ENCODE measurements at regions not wholly inside any gene's neighbourhood (a gene's known extent, or its start where the extent isn't known, plus 50 kb on each side); places are given as distances from the start of the nearest gene placed in this dataset.

GRCh38 chr3:72343078-72343477 is 505.2 kb downstream of the SHQ1 start:
- Histone ChIP-seq H3K4me1 (ENCODE audit: control insufficient read depth in 1 of 2, insufficient read depth in 2 of 2, low read length in 2 of 2) (peaks cover under 1 to 11% of the 10 kb centered on the region in 2 donors), H3K27ac (ENCODE audit: low read length) (no peak overlapping the region)

GRCh38 chr3:72342450-72342849 is 505.8 kb downstream of the SHQ1 start:
- H3K4me3 ChIP-seq (ENCODE audit: low read depth in 1 of 2, low read length in 2 of 2), result no peak overlapping the region
- no peaks in the 10 kb centered on the region for H3K36me3 ChIP-seq (ENCODE audit: control insufficient read depth in 1 of 2, insufficient read depth in 2 of 2, low read length in 2 of 2)
- H3K9me3 ChIP-seq (ENCODE audit: control insufficient read depth in 1 of 2, low read length in 2 of 2), result no peaks in the 10 kb centered on the region
- H3K4me1 ChIP-seq (ENCODE audit: control insufficient read depth in 1 of 2, insufficient read depth in 2 of 2, low read length in 2 of 2), result peaks cover 0 to 8% of the 10 kb centered on the region in 2 donors
- H3K27ac ChIP-seq (ENCODE audit: low read length), result no peak overlapping the region
- no peaks in the 10 kb centered on the region for H3K27me3 ChIP-seq (ENCODE audit: low read depth, low read length)

More at GRCh38 chr3:72343078-72343477, 505.2 kb downstream of the SHQ1 start:
- H3K4me3 ChIP-seq (ENCODE audit: low read depth in 1 of 2, low read length in 2 of 2), result no peak overlapping the region
- H3K9me3 ChIP-seq (ENCODE audit: control insufficient read depth in 1 of 2, low read length in 2 of 2), result no peaks in the 10 kb centered on the region
- no peaks in the 10 kb centered on the region for H3K36me3 ChIP-seq (ENCODE audit: control insufficient read depth in 1 of 2, insufficient read depth in 2 of 2, low read length in 2 of 2)
- H3K27me3 ChIP-seq (ENCODE audit: low read depth, low read length), result no peaks in the 10 kb centered on the region

DNA sequence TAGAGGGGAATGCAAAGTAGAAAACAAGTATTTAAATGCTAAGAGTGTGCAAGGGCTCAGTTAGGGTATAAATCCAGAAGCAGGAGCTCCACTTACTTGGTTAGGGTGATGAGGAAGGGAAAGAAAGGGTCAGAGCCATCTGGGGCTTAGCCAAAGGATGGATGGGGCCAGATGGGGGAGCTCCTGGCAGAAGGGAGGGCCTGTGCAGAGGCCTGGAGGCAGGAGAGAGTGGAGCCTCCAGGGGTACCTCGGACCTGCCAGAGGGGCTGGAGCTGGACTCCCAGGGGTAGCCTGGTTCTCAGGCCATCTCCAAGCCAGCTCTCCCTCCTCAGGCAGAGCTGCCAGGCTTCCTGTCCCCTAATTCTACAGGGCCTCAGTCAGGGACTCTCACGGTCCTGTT is 506.3 kb downstream of the SHQ1 start:
- Histone ChIP-seq H3K27ac (ENCODE audit: low read length) (no peak overlapping the region), H3K27me3 (ENCODE audit: low read depth, low read length) (no peaks in the 10 kb centered on the region), H3K36me3 (ENCODE audit: control insufficient read depth in 1 of 2, insufficient read depth in 2 of 2, low read length in 2 of 2) (no peaks in the 10 kb centered on the region), H3K4me1 (ENCODE audit: control insufficient read depth in 1 of 2, insufficient read depth in 2 of 2, low read length in 2 of 2) (peaks cover 0 to 12% of the 10 kb centered on the region in 2 donors), H3K4me3 (ENCODE audit: low read depth in 1 of 2, low read length in 2 of 2) (no peak overlapping the region), H3K9me3 (ENCODE audit: control insufficient read depth in 1 of 2, low read length in 2 of 2) (no peaks in the 10 kb centered on the region)

DNA sequence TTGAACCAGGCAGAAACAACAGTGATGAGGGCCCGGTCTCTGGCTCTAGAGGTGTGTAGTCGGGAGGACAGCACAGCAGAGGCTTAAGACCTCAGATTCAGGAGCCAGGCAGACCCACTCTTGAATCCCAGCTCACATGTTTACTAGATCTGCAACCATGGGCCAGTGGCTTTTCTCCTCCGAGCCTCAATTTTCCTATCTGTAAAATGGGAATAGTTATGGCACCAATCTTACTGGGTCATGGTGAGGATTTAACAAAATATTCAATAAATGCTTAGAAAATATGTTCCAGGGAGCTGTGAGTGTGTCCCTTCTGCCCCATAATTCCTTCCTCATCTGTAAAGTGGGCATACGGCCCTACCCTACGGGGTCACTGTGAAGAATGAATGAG is 506.9 kb downstream of the SHQ1 start:
- H3K4me1 ChIP-seq (ENCODE audit: control insufficient read depth in 1 of 2, insufficient read depth in 2 of 2, low read length in 2 of 2), result peaks cover 0 to 17% of the 10 kb centered on the region in 2 donors
- no peaks in the 10 kb centered on the region for H3K9me3 ChIP-seq (ENCODE audit: control insufficient read depth in 1 of 2, low read length in 2 of 2)
- no peak overlapping the region for H3K27ac ChIP-seq (ENCODE audit: low read length)

GRCh38 chr3:72340476-72341379 is 507.5 kb downstream of the SHQ1 start:
- Histone ChIP-seq H3K4me1 (ENCODE audit: control insufficient read depth in 1 of 2, insufficient read depth in 2 of 2, low read length in 2 of 2) (peaks cover 0 to 21% of the 10 kb centered on the region in 2 donors), H3K27ac (ENCODE audit: low read length) (no peak overlapping the region), H3K36me3 (ENCODE audit: control insufficient read depth in 1 of 2, insufficient read depth in 2 of 2, low read length in 2 of 2) (no peaks in the 10 kb centered on the region), H3K4me3 (ENCODE audit: low read depth in 1 of 2, low read length in 2 of 2) (no peak overlapping the region), H3K27me3 (ENCODE audit: low read depth, low read length) (no peaks in the 10 kb centered on the region), H3K9me3 (ENCODE audit: control insufficient read depth in 1 of 2, low read length in 2 of 2) (no peaks in the 10 kb centered on the region)

More for the DNA sequence above, 506.9 kb downstream of the SHQ1 start:
- Histone ChIP-seq H3K27me3 (ENCODE audit: low read depth, low read length) (no peaks in the 10 kb centered on the region), H3K4me3 (ENCODE audit: low read depth in 1 of 2, low read length in 2 of 2) (no peak overlapping the region), H3K36me3 (ENCODE audit: control insufficient read depth in 1 of 2, insufficient read depth in 2 of 2, low read length in 2 of 2) (no peaks in the 10 kb centered on the region)

DNA sequence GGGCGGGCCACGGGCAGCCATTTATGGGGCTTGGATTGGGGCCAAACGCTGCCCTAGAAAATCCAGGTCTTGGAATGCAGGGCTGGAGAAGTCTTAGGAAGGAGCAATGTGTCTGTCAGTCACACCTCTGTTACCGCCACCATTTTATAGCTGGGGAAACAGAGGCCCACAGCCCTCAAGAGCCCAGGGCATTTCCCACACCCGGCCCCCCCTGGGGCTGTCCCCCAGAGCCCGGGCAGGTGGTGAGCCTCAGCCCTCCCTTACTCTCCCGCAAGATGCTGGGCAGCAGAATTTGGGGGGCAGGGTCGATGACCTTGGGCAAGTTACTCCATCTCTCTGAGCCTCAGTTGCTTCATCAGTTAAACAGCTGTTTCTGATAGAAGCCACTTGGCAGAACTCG is 508.2 kb downstream of the SHQ1 start:
- peaks cover 0 to 24% of the 10 kb centered on the region in 2 donors for H3K4me1 ChIP-seq (ENCODE audit: control insufficient read depth in 1 of 2, insufficient read depth in 2 of 2, low read length in 2 of 2)
- no peak overlapping the region for H3K4me3 ChIP-seq (ENCODE audit: low read depth in 1 of 2, low read length in 2 of 2)
- H3K27me3 ChIP-seq (ENCODE audit: low read depth, low read length), result no peaks in the 10 kb centered on the region
- no peak overlapping the region for H3K27ac ChIP-seq (ENCODE audit: low read length)
- no peaks in the 10 kb centered on the region for H3K36me3 ChIP-seq (ENCODE audit: control insufficient read depth in 1 of 2, insufficient read depth in 2 of 2, low read length in 2 of 2)
- no peaks in the 10 kb centered on the region for H3K9me3 ChIP-seq (ENCODE audit: control insufficient read depth in 1 of 2, low read length in 2 of 2)

GRCh38 chr3:72339670-72340030 is 508.6 kb downstream of the SHQ1 start:
- Histone ChIP-seq H3K36me3 (ENCODE audit: control insufficient read depth in 1 of 2, insufficient read depth in 2 of 2, low read length in 2 of 2) (no peaks in the 10 kb centered on the region), H3K27ac (ENCODE audit: low read length) (no peak overlapping the region), H3K9me3 (ENCODE audit: control insufficient read depth in 1 of 2, low read length in 2 of 2) (no peaks in the 10 kb centered on the region), H3K27me3 (ENCODE audit: low read depth, low read length) (no peaks in the 10 kb centered on the region), H3K4me3 (ENCODE audit: low read depth in 1 of 2, low read length in 2 of 2) (no peak overlapping the region), H3K4me1 (ENCODE audit: control insufficient read depth in 1 of 2, insufficient read depth in 2 of 2, low read length in 2 of 2) (peaks cover 0 to 27% of the 10 kb centered on the region in 2 donors)

- Histone ChIP-seq H3K36me3 (ENCODE audit: control insufficient read depth in 1 of 2, insufficient read depth in 2 of 2, low read length in 2 of 2) (no peaks in the 10 kb centered on the region), H3K27me3 (ENCODE audit: low read depth, low read length) (no peaks in the 10 kb centered on the region), H3K9me3 (ENCODE audit: control insufficient read depth in 1 of 2, low read length in 2 of 2) (no peaks in the 10 kb centered on the region), H3K4me1 (ENCODE audit: control insufficient read depth in 1 of 2, insufficient read depth in 2 of 2, low read length in 2 of 2) (peaks cover 0 to 27% of the 10 kb centered on the region in 2 donors), H3K4me3 (ENCODE audit: low read depth in 1 of 2, low read length in 2 of 2) (no peak overlapping the region), H3K27ac (ENCODE audit: low read length) (no peak overlapping the region)
These were observed 509.1 kb downstream of the SHQ1 start for GRCh38 chr3:72338942-72339669.

DNA sequence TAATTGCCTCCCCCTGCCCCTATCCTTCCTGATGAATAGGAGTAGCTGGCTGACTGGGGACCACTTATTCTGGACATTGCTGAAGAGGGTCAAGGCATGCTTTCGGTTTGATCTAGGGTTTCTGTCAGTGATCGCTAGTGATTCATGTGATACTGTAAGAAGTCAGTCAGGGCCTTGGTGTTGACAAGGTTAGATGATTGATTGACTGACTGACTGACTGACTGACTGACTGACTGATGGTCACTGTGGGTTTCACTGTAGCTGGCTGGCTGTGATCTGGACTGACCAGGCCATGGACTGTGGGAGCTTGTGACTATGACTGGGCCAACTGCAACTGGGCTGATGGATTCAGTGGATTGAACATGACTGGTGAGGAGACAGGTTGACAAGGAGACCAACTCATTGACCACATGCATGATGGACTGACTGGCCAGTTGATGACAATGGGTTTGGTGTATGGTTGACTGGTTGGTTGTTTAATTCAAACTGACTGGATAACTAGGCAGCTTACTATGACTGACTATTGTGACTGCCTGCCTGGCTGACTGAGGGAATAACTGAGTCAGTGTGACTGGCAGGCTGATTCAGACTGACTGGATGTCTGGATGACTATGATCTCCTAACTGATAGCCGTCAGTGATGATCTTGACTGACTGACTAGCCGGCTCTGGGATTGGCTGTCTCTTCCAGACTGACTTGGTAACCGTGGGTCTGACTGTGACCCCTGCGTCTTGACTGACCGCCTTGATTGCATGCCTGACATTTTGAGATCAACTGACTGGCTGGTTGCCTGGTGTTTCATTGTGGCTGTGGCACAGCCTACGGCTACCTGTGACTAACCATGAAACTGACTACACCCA is 509.9 kb downstream of the SHQ1 start:
- Histone ChIP-seq H3K4me3 (ENCODE audit: low read depth in 1 of 2, low read length in 2 of 2) (no peak overlapping the region), H3K27ac (ENCODE audit: low read length) (no peak overlapping the region), H3K4me1 (ENCODE audit: control insufficient read depth in 1 of 2, insufficient read depth in 2 of 2, low read length in 2 of 2) (peaks cover 0 to 27% of the 10 kb centered on the region in 2 donors)

GRCh38 chr3:72337480-72337855 is 510.8 kb downstream of the SHQ1 start:
- H3K36me3 ChIP-seq (ENCODE audit: control insufficient read depth in 1 of 2, insufficient read depth in 2 of 2, low read length in 2 of 2), result no peaks in the 10 kb centered on the region
- H3K4me3 ChIP-seq (ENCODE audit: low read depth in 1 of 2, low read length in 2 of 2), result no peak overlapping the region
- no peaks in the 10 kb centered on the region for H3K9me3 ChIP-seq (ENCODE audit: control insufficient read depth in 1 of 2, low read length in 2 of 2)
- H3K4me1 ChIP-seq (ENCODE audit: control insufficient read depth in 1 of 2, insufficient read depth in 2 of 2, low read length in 2 of 2), result peaks cover 0 to 27% of the 10 kb centered on the region in 2 donors
- no peak overlapping the region for H3K27ac ChIP-seq (ENCODE audit: low read length)
- no peaks in the 10 kb centered on the region for H3K27me3 ChIP-seq (ENCODE audit: low read depth, low read length)

More for the DNA sequence above, 509.9 kb downstream of the SHQ1 start:
- no peaks in the 10 kb centered on the region for H3K9me3 ChIP-seq (ENCODE audit: control insufficient read depth in 1 of 2, low read length in 2 of 2)
- H3K27me3 ChIP-seq (ENCODE audit: low read depth, low read length), result no peaks in the 10 kb centered on the region
- H3K36me3 ChIP-seq (ENCODE audit: control insufficient read depth in 1 of 2, insufficient read depth in 2 of 2, low read length in 2 of 2), result no peaks in the 10 kb centered on the region
